ENCODE measurements at regions not wholly inside any gene's neighbourhood (a gene's known extent, or its start where the extent isn't known, plus 50 kb on each side); places are given as distances from the start of the nearest gene placed in this dataset.

- no peak for DNase-seq (ENCODE audit: insufficient read length, low spot score, missing footprints)
- TF ChIP-seq CTCF (IDR thresholded peaks at IDR 0.05; ENCODE audit: extremely low read depth, low read depth, low read length) = no peak
- H3K4me2 ChIP-seq (ENCODE audit: insufficient read depth, low read length) = no peak overlapping the region
- H2AFZ ChIP-seq (ENCODE audit: low read length) = no peak overlapping the region
- H3K36me3 ChIP-seq (ENCODE audit: insufficient read depth, low read length) = no peaks in the 10 kb centered on the region
- no peak overlapping the region for H3K27ac ChIP-seq (ENCODE audit: low read depth, low read length)
- H3K9me3 ChIP-seq (ENCODE audit: low read depth, low read length) = no peaks in the 10 kb centered on the region
- no peak overlapping the region for H3K4me3 ChIP-seq (ENCODE audit: insufficient read depth, low read length)
- no peaks in the 10 kb centered on the region for H3K27me3 ChIP-seq (ENCODE audit: insufficient read depth, low read length)
- no peaks in the 10 kb centered on the region for H3K79me2 ChIP-seq (ENCODE audit: insufficient read depth, low read length)
- no peaks in the 10 kb centered on the region for H3K4me1 ChIP-seq (ENCODE audit: insufficient read depth, low read length)
- H4K20me1 ChIP-seq (ENCODE audit: insufficient read depth, low read length) = no peaks in the 10 kb centered on the region
Observed at GRCh38 chr5:92179651-92180050, 796.5 kb upstream of the ARRDC3 start.

- DNase-seq (ENCODE audit: insufficient read length, low spot score, missing footprints) = no peak
- Histone ChIP-seq H3K79me2 (ENCODE audit: insufficient read depth, low read length) (no peaks in the 10 kb centered on the region), H3K27ac (ENCODE audit: low read depth, low read length) (no peak overlapping the region), H3K36me3 (ENCODE audit: insufficient read depth, low read length) (no peaks in the 10 kb centered on the region), H2AFZ (ENCODE audit: low read length) (no peak overlapping the region), H3K4me1 (ENCODE audit: insufficient read depth, low read length) (no peaks in the 10 kb centered on the region), H3K9me3 (ENCODE audit: low read depth, low read length) (no peaks in the 10 kb centered on the region), H3K27me3 (ENCODE audit: insufficient read depth, low read length) (no peaks in the 10 kb centered on the region), H4K20me1 (ENCODE audit: insufficient read depth, low read length) (no peaks in the 10 kb centered on the region), H3K4me2 (ENCODE audit: insufficient read depth, low read length) (no peak overlapping the region), H3K4me3 (ENCODE audit: insufficient read depth, low read length) (no peak overlapping the region)
- no peak for TF ChIP-seq CTCF (IDR thresholded peaks at IDR 0.05; ENCODE audit: extremely low read depth, low read depth, low read length)
Observed at GRCh38 chr5:92177926-92178487, 794.9 kb upstream of the ARRDC3 start.

GRCh38 chr5:92163906-92164305 is 780.8 kb upstream of the ARRDC3 start:
- no peaks in the 10 kb centered on the region for H3K9me3 ChIP-seq (ENCODE audit: low read depth, low read length)
- DNase-seq (ENCODE audit: insufficient read length, low spot score, missing footprints) = no peak
- H4K20me1 ChIP-seq (ENCODE audit: insufficient read depth, low read length) = no peaks in the 10 kb centered on the region
- H3K79me2 ChIP-seq (ENCODE audit: insufficient read depth, low read length) = no peaks in the 10 kb centered on the region
- no peak overlapping the region for H3K4me3 ChIP-seq (ENCODE audit: insufficient read depth, low read length)
- H3K4me1 ChIP-seq (ENCODE audit: insufficient read depth, low read length) = no peaks in the 10 kb centered on the region
- no peak overlapping the region for H3K27ac ChIP-seq (ENCODE audit: low read depth, low read length)
- H3K27me3 ChIP-seq (ENCODE audit: insufficient read depth, low read length) = no peaks in the 10 kb centered on the region
- H3K4me2 ChIP-seq (ENCODE audit: insufficient read depth, low read length) = no peak overlapping the region
- no peak for TF ChIP-seq CTCF (IDR thresholded peaks at IDR 0.05; ENCODE audit: extremely low read depth, low read depth, low read length)
- no peaks in the 10 kb centered on the region for H3K36me3 ChIP-seq (ENCODE audit: insufficient read depth, low read length)
- H2AFZ ChIP-seq (ENCODE audit: low read length) = no peak overlapping the region

- DNase-seq (ENCODE audit: insufficient read length, low spot score, missing footprints) = no peak
- Histone ChIP-seq H3K4me1 (ENCODE audit: insufficient read depth, low read length) (no peaks in the 10 kb centered on the region), H3K4me2 (ENCODE audit: insufficient read depth, low read length) (no peak overlapping the region), H3K79me2 (ENCODE audit: insufficient read depth, low read length) (no peaks in the 10 kb centered on the region), H3K4me3 (ENCODE audit: insufficient read depth, low read length) (no peak overlapping the region), H4K20me1 (ENCODE audit: insufficient read depth, low read length) (no peaks in the 10 kb centered on the region), H3K27me3 (ENCODE audit: insufficient read depth, low read length) (no peaks in the 10 kb centered on the region), H3K36me3 (ENCODE audit: insufficient read depth, low read length) (no peaks in the 10 kb centered on the region), H3K9me3 (ENCODE audit: low read depth, low read length) (no peaks in the 10 kb centered on the region), H2AFZ (ENCODE audit: low read length) (no peak overlapping the region), H3K27ac (ENCODE audit: low read depth, low read length) (no peak overlapping the region)
- no peak for TF ChIP-seq CTCF (IDR thresholded peaks at IDR 0.05; ENCODE audit: extremely low read depth, low read depth, low read length)
Observed at GRCh38 chr5:92147798-92148197, 764.7 kb upstream of the ARRDC3 start.
